UCSD-AML1 (cell line): ENCODE measurements at regions not wholly inside any gene's neighbourhood (a gene's known extent, or its start where the extent isn't known, plus 50 kb on each side); places are given as distances from the start of the nearest gene placed in this dataset.
A peak's percentile ranks its signal among the peaks of the same experiment; 100 is the strongest.

Experiments
- DNase-seq: peaks from one replicate; lab custom pipeline; 2025; ENCODE audit not compliant: unreplicated experiment; lab: John Stamatoyannopoulos, UW

- peak; percentile 37 for DNase-seq
Observed at GRCh38 chr3:109532257-109533216, 195.2 kb upstream of the DPPA4 start.

GRCh38 chr3:109545746-109546145 lies 208.4 kb upstream of the DPPA4 start:
- no peak for DNase-seq

GRCh38 chr3:109548192-109548938 lies 211.0 kb upstream of the DPPA4 start:
- no peak for DNase-seq

GRCh38 chr3:109553591-109554371 lies 216.4 kb upstream of the DPPA4 start:
- no peak for DNase-seq

- no peak for DNase-seq
Observed at GRCh38 chr3:109559389-109559788, 222.0 kb upstream of the DPPA4 start.

- DNase-seq = no peak
Observed at GRCh38 chr3:109563149-109563548, 225.8 kb upstream of the DPPA4 start.

- no peak for DNase-seq
Observed at GRCh38 chr3:109569135-109569846, 231.9 kb upstream of the DPPA4 start.

- no peak for DNase-seq
Observed at GRCh38 chr3:109570408-109570807, 233.1 kb upstream of the DPPA4 start.

GRCh38 chr3:109572301-109572700 lies 235.0 kb upstream of the DPPA4 start:
- DNase-seq = no peak

GRCh38 chr3:109596991-109597390 lies 259.6 kb upstream of the DPPA4 start:
- no peak for DNase-seq

- DNase-seq = no peak
Observed at GRCh38 chr3:109597444-109597843, 260.1 kb upstream of the DPPA4 start.

- no peak for DNase-seq
Observed at GRCh38 chr3:109607897-109608296, 270.6 kb upstream of the DPPA4 start.

GRCh38 chr3:109608574-109608973 lies 271.2 kb upstream of the DPPA4 start:
- DNase-seq = no peak

- DNase-seq = no peak
Observed at GRCh38 chr3:109618766-109619378, 281.5 kb upstream of the DPPA4 start.

- no peak for DNase-seq
Observed at GRCh38 chr3:109631897-109632296, 294.6 kb upstream of the DPPA4 start.

- no peak for DNase-seq
Observed at GRCh38 chr3:109640146-109640652, 302.9 kb upstream of the DPPA4 start.

GRCh38 chr3:109642025-109642424 lies 304.7 kb upstream of the DPPA4 start:
- no peak for DNase-seq

GRCh38 chr3:109643590-109643989 lies 306.2 kb upstream of the DPPA4 start:
- no peak for DNase-seq

GRCh38 chr3:109644332-109644731 lies 307.0 kb upstream of the DPPA4 start:
- no peak for DNase-seq

- no peak for DNase-seq
Observed at GRCh38 chr3:109644746-109645145, 307.4 kb upstream of the DPPA4 start.
